Suprapubic skin (tissue), 4 donors: ENCODE measurements at regions not wholly inside any gene's neighbourhood (a gene's known extent, or its start where the extent isn't known, plus 50 kb on each side); places are given as distances from the start of the nearest gene placed in this dataset.

Experiments
- DNase-seq, 2 donors: peaks; one replicate each; pipeline ENCODE4 v3.0.0-alpha.2; 2019; ENCODE audit warnings: low spot score in 2 of 2
- H3K27ac ChIP-seq: fragments of 200-600 bp; sonication (generic); one replicate; pipeline ENCODE4 v1.5.1; 2019
- H3K27me3 ChIP-seq: fragments of 200-600 bp; sonication (generic); one replicate; pipeline ENCODE4 v1.5.1; 2019
- H3K36me3 ChIP-seq: fragments of 200-600 bp; sonication (generic); one replicate; pipeline ENCODE4 v1.5.1; 2019
- H3K4me1 ChIP-seq: fragments of 200-600 bp; sonication (generic); one replicate; pipeline ENCODE4 v1.5.1; 2019
- H3K4me3 ChIP-seq: fragments of 200-600 bp; sonication (generic); one replicate; pipeline ENCODE4 v1.5.1; 2019; ENCODE audit warnings: mild to moderate bottlenecking
- H3K9me3 ChIP-seq: fragments of 200-600 bp; sonication (generic); one replicate; pipeline ENCODE4 v1.5.1; 2019
- CTCF ChIP-seq, 2 donors: fragments of 200-600 bp in 1 of 2; fragments of 450-650 bp in 1 of 2; sonication (generic) in 1 of 2; IDR thresholded peaks; one replicate each; pipeline ENCODE4 v1.5.1; 2016 to 2019; ENCODE audit warnings: antibody characterized with exemption in 2 of 2, mild to moderate bottlenecking in 1 of 2, moderate library complexity in 1 of 2
- EP300 ChIP-seq: sonication (generic); formaldehyde crosslinking; IDR thresholded peaks from one replicate; pipeline ENCODE4 v1.6.1; 2017; ENCODE audit warnings: antibody characterized with exemption
- POLR2A ChIP-seq, 2 donors: fragments of 450-650 bp; IDR thresholded peaks; one replicate each; pipeline ENCODE4 v1.6.1; 2017; ENCODE audit warnings: antibody characterized with exemption in 2 of 2, mild to moderate bottlenecking in 2 of 2, moderate library complexity in 2 of 2
- POLR2AphosphoS5 ChIP-seq, 3 donors: sonication (generic); formaldehyde crosslinking; IDR thresholded peaks; one replicate each; pipeline ENCODE4 v1.6.1; 2017; ENCODE audit warnings: antibody characterized with exemption in 3 of 3
- WGBS: methylation state at CpG from one replicate; pipeline ENCODE4 v1.1.5; 2018; 5-methylcytosine and 5-hydroxymethylcytosine counted together

GRCh38 chr18:10244341-10244740 is 210.1 kb upstream of the APCDD1 start:
- Histone ChIP-seq H3K4me1 (peaks cover 45% of the 10 kb centered on the region), H3K36me3 (no peaks in the 10 kb centered on the region), H3K9me3 (no peaks in the 10 kb centered on the region), H3K27me3 (no peaks in the 10 kb centered on the region), H3K4me3 (no peak overlapping the region), H3K27ac (no peak overlapping the region)
- WGBS: 65% methylated on average over 8 of the region's 8 CpGs
- TF ChIP-seq EP300 (no peak), POLR2A (IDR thresholded peaks at IDR 0.05) (no peak), POLR2AphosphoS5 (IDR thresholded peaks at IDR 0.05) (no peak), CTCF (IDR thresholded peaks at IDR 0.05) (no peak)
- no peak for DNase-seq

- H3K9me3 ChIP-seq: no peaks in the 10 kb centered on the region
Measured at GRCh38 chr18:10245031-10245845, 209.2 kb upstream of the APCDD1 start.

GRCh38 chr18:10245846-10246175 is 208.6 kb upstream of the APCDD1 start:
- no peak overlapping the region for H3K4me3 ChIP-seq
- no peak overlapping the region for H3K27ac ChIP-seq
- no peak for TF ChIP-seq CTCF (IDR thresholded peaks at IDR 0.05)
- no peak for TF ChIP-seq POLR2AphosphoS5 (IDR thresholded peaks at IDR 0.05)
- TF ChIP-seq POLR2A (IDR thresholded peaks at IDR 0.05): no peak
- no peak for TF ChIP-seq EP300
- 83% methylated on average over 6 of the region's 6 CpGs for WGBS
- no peaks in the 10 kb centered on the region for H3K27me3 ChIP-seq
- H3K36me3 ChIP-seq: no peaks in the 10 kb centered on the region
- H3K9me3 ChIP-seq: no peaks in the 10 kb centered on the region
- peaks cover 30% of the 10 kb centered on the region for H3K4me1 ChIP-seq
- no peak for DNase-seq

More at GRCh38 chr18:10245031-10245845, 209.2 kb upstream of the APCDD1 start:
- Histone ChIP-seq H3K4me1 (peaks cover 36% of the 10 kb centered on the region), H3K27me3 (no peaks in the 10 kb centered on the region), H3K27ac (no peak overlapping the region), H3K4me3 (no peak overlapping the region), H3K36me3 (no peaks in the 10 kb centered on the region)
- DNase-seq: no peak
- no peak for TF ChIP-seq POLR2A (IDR thresholded peaks at IDR 0.05)
- TF ChIP-seq EP300: no peak
- no peak for TF ChIP-seq CTCF (IDR thresholded peaks at IDR 0.05)
- TF ChIP-seq POLR2AphosphoS5 (IDR thresholded peaks at IDR 0.05): no peak
- WGBS: 64% methylated on average over 11 of the region's 11 CpGs

- Histone ChIP-seq H3K27me3 (no peaks in the 10 kb centered on the region), H3K27ac (no peak overlapping the region), H3K4me3 (no peak overlapping the region), H3K9me3 (no peaks in the 10 kb centered on the region), H3K36me3 (no peaks in the 10 kb centered on the region), H3K4me1 (peaks cover 22% of the 10 kb centered on the region)
- 68% methylated on average over 21 of the region's 21 CpGs for WGBS
- no peak for DNase-seq
- no peak for TF ChIP-seq POLR2AphosphoS5 (IDR thresholded peaks at IDR 0.05)
- no peak for TF ChIP-seq CTCF (IDR thresholded peaks at IDR 0.05)
- TF ChIP-seq EP300: no peak
- TF ChIP-seq POLR2A (IDR thresholded peaks at IDR 0.05): no peak
Measured at GRCh38 chr18:10247021-10247741, 207.3 kb upstream of the APCDD1 start.

GRCh38 chr18:10247742-10248082 is 206.7 kb upstream of the APCDD1 start:
- Histone ChIP-seq H3K27me3 (no peaks in the 10 kb centered on the region), H3K36me3 (no peaks in the 10 kb centered on the region), H3K27ac (no peak overlapping the region), H3K4me1 (peaks cover 21% of the 10 kb centered on the region), H3K9me3 (no peaks in the 10 kb centered on the region), H3K4me3 (no peak overlapping the region)
- 85% methylated on average over 10 of the region's 10 CpGs for WGBS
- TF ChIP-seq CTCF (IDR thresholded peaks at IDR 0.05): no peak
- no peak for TF ChIP-seq EP300
- TF ChIP-seq POLR2AphosphoS5 (IDR thresholded peaks at IDR 0.05): no peak
- TF ChIP-seq POLR2A (IDR thresholded peaks at IDR 0.05): no peak
- no peak for DNase-seq
